KMS-11 (cell line): ENCODE measurements at regions not wholly inside any gene's neighbourhood (a gene's known extent, or its start where the extent isn't known, plus 50 kb on each side); places are given as distances from the start of the nearest gene placed in this dataset.

Experiments
- H2AFZ ChIP-seq: fragments of 200-600 bp; sonication (generic); 2 replicates; pipeline ENCODE4 v1.6.1; 2016; ENCODE audit warnings: antibody characterized with exemption, mixed run types, low read depth
- H3K27ac ChIP-seq: fragments of 200-600 bp; sonication (generic); 2 replicates; pipeline ENCODE4 v1.6.1; 2016; ENCODE audit warnings: mild to moderate bottlenecking, mixed run types
- H3K27me3 ChIP-seq: fragments of 200-600 bp; sonication (generic); 2 replicates; pipeline ENCODE4 v1.6.1; 2017; ENCODE audit warnings: mild to moderate bottlenecking, low read depth, mixed run types, moderate library complexity; ENCODE audit not compliant: insufficient read depth
- H3K36me3 ChIP-seq: fragments of 200-600 bp; sonication (generic); 2 replicates; pipeline ENCODE4 v1.6.1; 2017; ENCODE audit warnings: mild to moderate bottlenecking, mixed run types; ENCODE audit not compliant: insufficient read depth
- H3K4me1 ChIP-seq: fragments of 200-600 bp; sonication (generic); 2 replicates; pipeline ENCODE4 v1.6.1; 2016; ENCODE audit warnings: mild to moderate bottlenecking, low read depth, mixed run types; ENCODE audit not compliant: poor library complexity, severe bottlenecking
- H3K4me2 ChIP-seq: fragments of 200-600 bp; sonication (generic); 2 replicates; pipeline ENCODE4 v1.7.0; 2016; ENCODE audit warnings: mild to moderate bottlenecking, mixed run types
- H3K4me3 ChIP-seq: fragments of 200-600 bp; sonication (generic); IDR thresholded peaks from 2 replicates; pipeline ENCODE4 v1.6.1; 2017; ENCODE audit warnings: low read depth, low read length, mixed read lengths; ENCODE audit not compliant: insufficient read depth
- H3K79me2 ChIP-seq: fragments of 200-600 bp; sonication (generic); 2 replicates; pipeline ENCODE4 v1.6.1; 2016; ENCODE audit warnings: low read depth, mixed run types; ENCODE audit not compliant: insufficient read depth
- H3K9ac ChIP-seq: fragments of 200-600 bp; sonication (generic); 2 replicates; pipeline ENCODE4 v1.6.1; 2016; ENCODE audit warnings: mild to moderate bottlenecking, mixed run types
- H4K20me1 ChIP-seq: fragments of 200-600 bp; sonication (generic); 2 replicates; pipeline ENCODE4 v1.6.1; 2016; ENCODE audit warnings: mild to moderate bottlenecking, mixed run types; ENCODE audit not compliant: insufficient read depth
- CTCF ChIP-seq: fragments of 200-600 bp; sonication (generic); conservative IDR thresholded peaks from 2 replicates; pipeline ENCODE4 v1.6.1; 2017; ENCODE audit warnings: low read depth, mild to moderate bottlenecking, antibody characterized with exemption, low read length, moderate library complexity, mixed read lengths

GRCh38 chr15:35195031-35195430 is 109.9 kb upstream of the NANOGP8 start:
- Histone ChIP-seq H2AFZ (no peak overlapping the region), H3K27me3 (no peaks in the 10 kb centered on the region), H3K79me2 (no peaks in the 10 kb centered on the region), H3K4me3 (no peak overlapping the region), H3K4me1 (no peaks in the 10 kb centered on the region), H3K4me2 (no peak overlapping the region), H3K36me3 (no peaks in the 10 kb centered on the region), H3K9ac (no peak overlapping the region), H4K20me1 (no peaks in the 10 kb centered on the region), H3K27ac (no peak overlapping the region)
- TF ChIP-seq CTCF = no peak

- H4K20me1 ChIP-seq = no peaks in the 10 kb centered on the region
- no peak for TF ChIP-seq CTCF
- no peaks in the 10 kb centered on the region for H3K36me3 ChIP-seq
- no peak overlapping the region for H3K9ac ChIP-seq
- H3K79me2 ChIP-seq = no peaks in the 10 kb centered on the region
- H3K27ac ChIP-seq = no peak overlapping the region
- H3K4me2 ChIP-seq = no peak overlapping the region
- no peak overlapping the region for H3K4me3 ChIP-seq
- no peak overlapping the region for H2AFZ ChIP-seq
- H3K4me1 ChIP-seq = no peaks in the 10 kb centered on the region
- H3K27me3 ChIP-seq = no peaks in the 10 kb centered on the region
These were observed 109.2 kb upstream of the NANOGP8 start for GRCh38 chr15:35194296-35194695.

GRCh38 chr15:35191783-35192182 is 106.7 kb upstream of the NANOGP8 start:
- no peak overlapping the region for H3K9ac ChIP-seq
- no peak for TF ChIP-seq CTCF
- H3K27me3 ChIP-seq = no peaks in the 10 kb centered on the region

GRCh38 chr15:35186346-35186745 is 101.3 kb upstream of the NANOGP8 start:
- Histone ChIP-seq H3K4me2 (no peak overlapping the region), H3K36me3 (no peaks in the 10 kb centered on the region), H4K20me1 (no peaks in the 10 kb centered on the region), H3K27ac (no peak overlapping the region), H2AFZ (no peak overlapping the region), H3K4me3 (no peak overlapping the region), H3K79me2 (no peaks in the 10 kb centered on the region), H3K4me1 (peaks cover 38% of the 10 kb centered on the region), H3K9ac (no peak overlapping the region), H3K27me3 (no peaks in the 10 kb centered on the region)
- TF ChIP-seq CTCF = no peak

More at GRCh38 chr15:35191783-35192182, 106.7 kb upstream of the NANOGP8 start:
- H3K36me3 ChIP-seq = no peaks in the 10 kb centered on the region
- no peak overlapping the region for H3K27ac ChIP-seq
- no peaks in the 10 kb centered on the region for H4K20me1 ChIP-seq
- H3K4me1 ChIP-seq = no peaks in the 10 kb centered on the region
- no peak overlapping the region for H3K4me2 ChIP-seq
- H3K79me2 ChIP-seq = no peaks in the 10 kb centered on the region
- no peak overlapping the region for H2AFZ ChIP-seq
- H3K4me3 ChIP-seq = no peak overlapping the region
